ENCODE measurements at regions not wholly inside any gene's neighbourhood (a gene's known extent, or its start where the extent isn't known, plus 50 kb on each side); places are given as distances from the start of the nearest gene placed in this dataset.
"Not testable (repeated sequence)": the region's sequence is repeated elsewhere in the genome, so short reads cannot be mapped to it uniquely, and the experiment has no call there.

DNA sequence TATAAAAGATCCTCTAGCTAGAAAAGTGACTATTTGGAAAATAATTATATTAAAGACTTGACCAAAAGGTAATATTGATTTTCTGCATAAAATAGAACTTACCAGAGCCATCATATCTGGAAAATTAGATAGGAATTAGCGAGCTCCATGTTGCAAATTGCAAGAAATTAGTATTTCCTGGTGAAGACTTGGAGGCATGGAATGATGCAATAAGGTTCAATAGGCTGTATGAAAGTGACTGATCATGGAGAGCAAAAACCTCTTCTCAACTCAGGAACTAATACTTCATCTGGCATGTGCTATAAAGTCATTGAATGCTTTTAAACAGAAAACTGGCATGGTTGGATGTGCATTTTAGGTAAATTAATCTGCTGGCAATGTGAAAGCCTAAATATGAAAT lies 66.3 kb upstream of the UFM1 start:
- Histone ChIP-seq H3K4me1 (ENCODE audit: control insufficient read depth, insufficient read depth, low read length) (no peaks in the 10 kb centered on the region), H3K9ac (ENCODE audit: low read depth, low read length) (no peak overlapping the region), H3K27me3 (ENCODE audit: control insufficient read depth, insufficient read depth, low read length) (no peaks in the 10 kb centered on the region), H3K36me3 (ENCODE audit: control insufficient read depth, insufficient read depth, low read length) (no peaks in the 10 kb centered on the region), H3K9me3 (ENCODE audit: control insufficient read depth, insufficient read depth, low read length) (no peaks in the 10 kb centered on the region), H3K4me3 (ENCODE audit: low read depth, low read length) (no peak overlapping the region)

DNA sequence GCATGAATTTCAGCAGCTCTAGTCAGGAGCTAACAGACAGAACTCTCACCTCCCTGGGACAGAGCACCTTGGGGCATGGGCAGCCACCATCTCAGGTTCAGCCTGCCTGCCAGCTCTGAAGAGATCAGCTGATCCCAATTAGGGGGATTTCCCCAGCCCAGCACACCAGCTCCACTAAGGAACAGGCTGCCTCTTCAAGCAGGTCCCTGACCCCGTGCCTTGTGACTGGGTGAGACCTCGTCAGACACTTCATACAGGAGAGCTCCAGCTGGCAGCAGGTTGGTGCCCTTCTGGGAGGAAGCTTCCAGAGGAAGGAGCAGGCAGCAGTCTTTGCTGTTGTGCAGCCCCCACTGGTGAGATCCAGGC lies 84.5 kb upstream of the UFM1 start:
- H3K27me3 ChIP-seq (ENCODE audit: control insufficient read depth, insufficient read depth, low read length) = no peaks in the 10 kb centered on the region
- no peak overlapping the region for H3K9ac ChIP-seq (ENCODE audit: low read depth, low read length)
- no peak overlapping the region for H3K4me3 ChIP-seq (ENCODE audit: low read depth, low read length)
- H3K9me3 ChIP-seq (ENCODE audit: control insufficient read depth, insufficient read depth, low read length) = no peaks in the 10 kb centered on the region
- H3K36me3 ChIP-seq (ENCODE audit: control insufficient read depth, insufficient read depth, low read length) = no peaks in the 10 kb centered on the region
- H3K4me1 ChIP-seq (ENCODE audit: control insufficient read depth, insufficient read depth, low read length) = no peaks in the 10 kb centered on the region

DNA sequence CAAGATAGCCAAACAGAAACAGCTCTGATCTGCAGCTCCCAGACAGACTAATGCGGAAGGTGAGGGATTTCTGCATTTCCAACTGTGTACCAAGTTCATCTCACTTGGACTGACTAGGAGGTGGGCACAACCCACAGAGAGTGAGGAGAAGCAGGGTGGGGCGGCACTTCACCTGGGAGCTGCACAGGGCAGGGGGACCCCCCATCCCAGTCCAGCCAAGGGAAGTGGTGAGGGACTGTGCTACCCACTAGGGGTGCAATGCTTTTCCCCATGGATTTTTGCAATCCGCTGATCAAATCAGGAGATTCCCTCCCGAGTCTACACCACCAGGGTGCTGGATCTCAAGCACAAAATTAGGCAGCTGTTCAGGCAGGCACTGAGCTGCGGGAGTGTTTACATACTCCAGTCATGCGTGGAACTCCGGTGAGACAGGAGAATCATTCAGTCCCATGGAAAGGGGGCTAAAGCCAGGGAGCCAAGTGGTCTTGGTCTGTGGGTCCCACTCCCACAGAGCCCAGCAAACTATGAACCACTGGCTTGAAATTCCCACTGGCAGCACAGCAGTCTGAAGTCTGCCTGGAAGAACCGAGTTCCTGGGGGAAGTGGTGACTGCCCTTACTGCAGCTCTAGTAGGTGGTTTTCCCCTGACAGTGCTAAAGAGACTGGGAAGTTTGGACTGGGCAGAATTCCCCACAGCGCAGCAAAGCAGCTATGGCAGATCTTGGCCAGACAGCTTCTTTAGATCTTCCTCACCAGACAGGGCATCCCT lies 85.1 kb upstream of the UFM1 start:
- no peaks in the 10 kb centered on the region for H3K27me3 ChIP-seq (ENCODE audit: control insufficient read depth, insufficient read depth, low read length)
- no peaks in the 10 kb centered on the region for H3K4me1 ChIP-seq (ENCODE audit: control insufficient read depth, insufficient read depth, low read length)
- no peaks in the 10 kb centered on the region for H3K9me3 ChIP-seq (ENCODE audit: control insufficient read depth, insufficient read depth, low read length)
- no peak overlapping the region for H3K4me3 ChIP-seq (ENCODE audit: low read depth, low read length)
- no peaks in the 10 kb centered on the region for H3K36me3 ChIP-seq (ENCODE audit: control insufficient read depth, insufficient read depth, low read length)
- H3K9ac ChIP-seq (ENCODE audit: low read depth, low read length) = no peak overlapping the region

DNA sequence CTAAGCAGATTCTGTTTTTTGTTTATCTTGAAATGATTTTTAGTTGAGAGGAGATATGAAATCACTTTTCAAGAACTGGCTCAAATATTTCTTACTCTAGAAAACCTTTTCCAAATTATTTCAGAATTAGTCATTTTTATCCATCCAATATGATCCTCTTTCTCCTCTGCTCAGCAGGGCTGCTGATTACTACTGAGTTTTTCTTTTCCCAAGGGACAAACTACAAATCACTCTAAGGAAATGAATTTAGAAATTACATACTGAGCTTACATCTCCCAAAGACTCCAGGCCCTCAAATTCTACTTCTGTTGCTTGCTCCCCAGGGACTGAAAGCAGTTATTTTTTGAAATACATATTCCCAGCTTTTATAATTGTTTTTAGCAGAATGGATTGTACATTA lies 87.4 kb upstream of the UFM1 start:
- Histone ChIP-seq H3K9me3 (ENCODE audit: control insufficient read depth, insufficient read depth, low read length) (no peaks in the 10 kb centered on the region), H3K4me1 (ENCODE audit: control insufficient read depth, insufficient read depth, low read length) (no peaks in the 10 kb centered on the region), H3K9ac (ENCODE audit: low read depth, low read length) (no peak overlapping the region), H3K4me3 (ENCODE audit: low read depth, low read length) (no peak overlapping the region), H3K27me3 (ENCODE audit: control insufficient read depth, insufficient read depth, low read length) (no peaks in the 10 kb centered on the region), H3K36me3 (ENCODE audit: control insufficient read depth, insufficient read depth, low read length) (no peaks in the 10 kb centered on the region)

DNA sequence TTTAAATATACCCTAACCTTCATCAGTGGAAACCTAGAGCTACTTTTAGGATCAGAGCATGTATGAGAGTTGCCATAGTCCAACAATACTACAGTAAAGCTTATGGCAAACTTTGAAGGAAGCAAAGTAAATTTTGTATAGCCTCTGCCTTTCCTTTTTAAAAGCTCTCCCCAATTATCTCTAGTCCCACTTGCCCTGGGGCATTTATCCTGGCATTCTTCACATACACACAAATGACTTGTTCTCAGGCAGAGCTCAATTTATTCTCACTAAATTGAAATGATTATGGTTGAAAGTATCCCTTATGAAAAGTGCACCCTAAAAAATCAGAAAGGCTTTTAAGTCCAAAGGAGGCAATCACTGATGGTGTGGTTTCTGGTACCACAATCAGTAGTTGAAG lies 94.1 kb upstream of the UFM1 start:
- Histone ChIP-seq H3K36me3 (ENCODE audit: control insufficient read depth, insufficient read depth, low read length) (no peaks in the 10 kb centered on the region), H3K4me3 (ENCODE audit: low read depth, low read length) (no peak overlapping the region), H3K9ac (ENCODE audit: low read depth, low read length) (no peak overlapping the region), H3K4me1 (ENCODE audit: control insufficient read depth, insufficient read depth, low read length) (peaks cover 11% of the 10 kb centered on the region), H3K9me3 (ENCODE audit: control insufficient read depth, insufficient read depth, low read length) (no peaks in the 10 kb centered on the region), H3K27me3 (ENCODE audit: control insufficient read depth, insufficient read depth, low read length) (no peaks in the 10 kb centered on the region)

DNA sequence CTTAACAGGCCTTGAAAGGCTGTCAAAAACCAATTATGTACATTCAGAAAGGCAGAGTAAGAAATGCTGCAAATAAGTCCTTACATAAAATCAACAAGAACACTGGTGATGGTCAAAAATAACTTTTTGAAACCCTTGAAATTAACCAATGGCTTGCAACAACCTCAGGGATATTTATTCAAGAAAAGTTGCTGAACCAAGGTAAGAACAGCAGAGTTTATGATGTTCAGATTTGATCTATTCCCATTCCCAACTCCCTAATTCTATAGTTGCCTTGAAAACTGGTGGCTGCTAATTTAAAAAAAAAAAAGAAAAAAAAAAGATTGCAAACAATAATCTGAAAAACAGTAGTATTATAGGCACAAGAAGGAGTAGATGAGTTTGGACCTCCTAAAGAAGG lies 109.8 kb upstream of the UFM1 start:
- no peaks in the 10 kb centered on the region for H3K4me1 ChIP-seq (ENCODE audit: control insufficient read depth, insufficient read depth, low read length)
- no peak overlapping the region for H3K9ac ChIP-seq (ENCODE audit: low read depth, low read length)
- H3K27me3 ChIP-seq (ENCODE audit: control insufficient read depth, insufficient read depth, low read length) = no peaks in the 10 kb centered on the region
- H3K4me3 ChIP-seq (ENCODE audit: low read depth, low read length) = no peak overlapping the region
- H3K36me3 ChIP-seq (ENCODE audit: control insufficient read depth, insufficient read depth, low read length) = no peaks in the 10 kb centered on the region
- no peaks in the 10 kb centered on the region for H3K9me3 ChIP-seq (ENCODE audit: control insufficient read depth, insufficient read depth, low read length)

DNA sequence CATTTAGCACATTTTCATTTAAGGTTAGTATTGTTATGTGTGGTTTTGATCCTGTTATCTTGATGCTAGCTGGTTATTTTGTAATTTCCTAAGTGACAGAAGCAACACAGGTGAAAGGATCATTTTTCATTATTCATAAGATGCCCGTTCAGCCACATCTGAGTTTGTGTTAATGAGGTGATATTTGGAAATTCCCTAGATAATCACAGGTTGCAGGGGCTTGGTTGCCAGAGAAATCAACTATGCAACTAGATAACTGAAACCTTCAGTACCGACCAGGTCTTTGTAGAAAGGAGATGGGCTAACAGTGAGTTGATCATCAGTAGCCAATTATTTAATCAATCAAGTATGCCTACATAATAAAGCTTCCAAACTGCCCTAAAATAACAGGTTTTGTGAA lies 121.3 kb upstream of the UFM1 start:
- no peaks in the 10 kb centered on the region for H3K27me3 ChIP-seq (ENCODE audit: control insufficient read depth, insufficient read depth, low read length)
- no peak overlapping the region for H3K9ac ChIP-seq (ENCODE audit: low read depth, low read length)
- H3K4me3 ChIP-seq (ENCODE audit: low read depth, low read length) = no peak overlapping the region
- no peaks in the 10 kb centered on the region for H3K4me1 ChIP-seq (ENCODE audit: control insufficient read depth, insufficient read depth, low read length)
- no peaks in the 10 kb centered on the region for H3K36me3 ChIP-seq (ENCODE audit: control insufficient read depth, insufficient read depth, low read length)
- no peaks in the 10 kb centered on the region for H3K9me3 ChIP-seq (ENCODE audit: control insufficient read depth, insufficient read depth, low read length)

DNA sequence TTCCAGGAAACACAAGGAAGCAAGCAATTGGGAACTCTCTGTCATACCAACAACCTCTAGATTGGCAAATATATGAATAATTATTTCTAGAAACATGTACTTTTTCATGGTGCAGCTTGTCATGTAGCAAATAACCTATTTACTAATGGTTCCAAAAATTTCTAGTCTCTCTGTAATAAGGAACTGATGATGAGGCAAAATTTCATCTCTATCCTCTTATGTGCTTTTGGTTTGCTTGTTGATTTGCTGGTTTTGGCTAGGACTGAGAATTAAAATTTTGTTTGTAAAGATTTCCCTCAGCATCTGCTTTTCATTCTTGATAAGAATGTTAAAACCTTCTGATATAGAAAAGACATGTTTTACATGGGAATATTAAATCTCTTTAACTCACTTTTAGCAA lies 123.2 kb upstream of the UFM1 start:
- Histone ChIP-seq H3K9me3 (ENCODE audit: control insufficient read depth, insufficient read depth, low read length) (no peaks in the 10 kb centered on the region), H3K4me1 (ENCODE audit: control insufficient read depth, insufficient read depth, low read length) (no peaks in the 10 kb centered on the region), H3K4me3 (ENCODE audit: low read depth, low read length) (no peak overlapping the region), H3K36me3 (ENCODE audit: control insufficient read depth, insufficient read depth, low read length) (no peaks in the 10 kb centered on the region), H3K27me3 (ENCODE audit: control insufficient read depth, insufficient read depth, low read length) (no peaks in the 10 kb centered on the region), H3K9ac (ENCODE audit: low read depth, low read length) (no peak overlapping the region)

DNA sequence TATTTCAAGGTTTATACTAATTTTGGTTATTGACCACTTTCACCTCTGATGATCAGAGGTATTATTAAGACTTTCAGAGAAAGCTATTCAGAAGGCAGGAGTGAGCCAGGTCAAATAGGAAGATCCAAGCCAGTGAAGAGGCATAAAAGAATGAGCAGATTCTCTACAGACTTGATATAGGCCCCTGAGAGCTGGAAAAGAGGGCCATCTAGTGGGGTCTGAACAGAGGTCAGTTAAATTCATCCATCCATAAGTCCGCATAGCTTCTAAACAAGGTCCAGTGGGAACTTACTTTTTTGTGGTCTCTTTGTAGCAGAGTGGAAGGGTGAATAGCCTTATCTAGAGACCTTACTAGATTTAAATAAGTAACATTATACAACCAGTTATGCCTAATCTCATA lies 126.6 kb upstream of the UFM1 start:
- Histone ChIP-seq H3K36me3 (ENCODE audit: control insufficient read depth, insufficient read depth, low read length) (no peaks in the 10 kb centered on the region), H3K4me3 (ENCODE audit: low read depth, low read length) (no peak overlapping the region), H3K9me3 (ENCODE audit: control insufficient read depth, insufficient read depth, low read length) (no peaks in the 10 kb centered on the region), H3K9ac (ENCODE audit: low read depth, low read length) (no peak overlapping the region), H3K4me1 (ENCODE audit: control insufficient read depth, insufficient read depth, low read length) (no peaks in the 10 kb centered on the region), H3K27me3 (ENCODE audit: control insufficient read depth, insufficient read depth, low read length) (no peaks in the 10 kb centered on the region)

DNA sequence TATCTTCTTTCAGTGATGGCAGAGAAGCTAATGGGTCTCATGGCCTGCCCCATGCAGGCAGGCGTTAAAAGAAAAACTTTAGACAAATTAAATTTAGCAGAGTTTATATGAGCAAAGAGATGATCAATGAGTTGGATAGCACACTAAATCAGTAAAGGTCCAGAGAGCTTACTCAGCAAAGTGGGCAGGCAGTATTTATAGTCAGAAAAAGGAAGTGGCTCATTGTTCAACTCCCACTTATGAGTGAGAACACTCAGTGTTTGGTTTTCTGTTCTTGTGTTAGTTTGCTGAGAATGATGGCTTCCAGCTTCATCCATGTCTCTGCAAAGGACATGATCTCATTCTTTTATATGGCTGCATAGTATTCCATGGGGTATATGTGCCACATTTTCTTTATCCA lies 128.5 kb upstream of the UFM1 start:
- H3K4me3 ChIP-seq (ENCODE audit: low read depth, low read length); H3K36me3 ChIP-seq (ENCODE audit: control insufficient read depth, insufficient read depth, low read length); H3K27me3 ChIP-seq (ENCODE audit: control insufficient read depth, insufficient read depth, low read length); H3K4me1 ChIP-seq (ENCODE audit: control insufficient read depth, insufficient read depth, low read length); H3K9ac ChIP-seq (ENCODE audit: low read depth, low read length); H3K9me3 ChIP-seq (ENCODE audit: control insufficient read depth, insufficient read depth, low read length): not testable (repeated sequence)

DNA sequence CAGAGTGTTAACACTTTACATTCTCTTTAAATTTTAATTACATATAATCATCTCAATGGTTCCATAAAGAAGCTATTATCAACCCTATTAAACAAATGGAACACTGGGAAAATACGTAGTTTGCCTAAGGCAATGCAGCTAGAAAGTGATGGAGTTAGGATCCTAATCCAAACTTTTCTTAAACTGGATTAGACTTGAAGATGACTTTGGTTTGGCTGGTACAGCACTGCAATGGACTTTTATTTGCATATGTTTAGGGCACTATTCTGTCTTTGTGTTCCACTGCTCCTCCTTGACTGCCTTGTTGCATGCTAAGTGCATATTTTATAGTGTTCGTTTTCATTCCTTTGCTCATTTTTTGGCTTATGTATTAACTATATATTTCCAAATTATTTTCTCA lies 133.5 kb upstream of the UFM1 start:
- Histone ChIP-seq H3K4me1 (ENCODE audit: control insufficient read depth, insufficient read depth, low read length) (peaks cover 3% of the 10 kb centered on the region), H3K9me3 (ENCODE audit: control insufficient read depth, insufficient read depth, low read length) (no peaks in the 10 kb centered on the region), H3K36me3 (ENCODE audit: control insufficient read depth, insufficient read depth, low read length) (no peaks in the 10 kb centered on the region), H3K27me3 (ENCODE audit: control insufficient read depth, insufficient read depth, low read length) (no peaks in the 10 kb centered on the region), H3K9ac (ENCODE audit: low read depth, low read length) (no peak overlapping the region), H3K4me3 (ENCODE audit: low read depth, low read length) (no peak overlapping the region)

DNA sequence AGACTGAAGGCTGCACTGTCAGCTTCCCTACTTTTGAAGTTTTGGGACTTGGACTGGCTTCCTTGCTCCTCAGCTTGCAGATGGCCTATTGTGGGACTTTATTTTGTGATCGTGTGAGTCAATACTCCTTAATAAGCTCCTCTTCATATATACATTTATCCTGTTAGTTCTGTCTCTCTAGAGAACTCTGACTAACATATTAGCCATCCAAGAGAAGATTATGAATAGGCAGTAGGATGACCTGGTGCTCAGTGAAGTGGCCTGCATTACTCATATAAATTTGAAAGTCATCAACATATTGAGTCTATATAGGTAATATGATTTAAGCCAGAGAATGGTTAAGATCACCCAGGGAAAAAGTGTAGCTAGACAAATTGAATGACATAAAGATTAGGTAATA lies 136.3 kb upstream of the UFM1 start:
- Histone ChIP-seq H3K4me1 (ENCODE audit: control insufficient read depth, insufficient read depth, low read length) (peaks cover 9% of the 10 kb centered on the region), H3K9me3 (ENCODE audit: control insufficient read depth, insufficient read depth, low read length) (no peaks in the 10 kb centered on the region), H3K27me3 (ENCODE audit: control insufficient read depth, insufficient read depth, low read length) (no peaks in the 10 kb centered on the region), H3K4me3 (ENCODE audit: low read depth, low read length) (no peak overlapping the region), H3K36me3 (ENCODE audit: control insufficient read depth, insufficient read depth, low read length) (no peaks in the 10 kb centered on the region), H3K9ac (ENCODE audit: low read depth, low read length) (no peak overlapping the region)
